ENCODE measurements at regions not wholly inside any gene's neighbourhood (a gene's known extent, or its start where the extent isn't known, plus 50 kb on each side); places are given as distances from the start of the nearest gene placed in this dataset.

DNA sequence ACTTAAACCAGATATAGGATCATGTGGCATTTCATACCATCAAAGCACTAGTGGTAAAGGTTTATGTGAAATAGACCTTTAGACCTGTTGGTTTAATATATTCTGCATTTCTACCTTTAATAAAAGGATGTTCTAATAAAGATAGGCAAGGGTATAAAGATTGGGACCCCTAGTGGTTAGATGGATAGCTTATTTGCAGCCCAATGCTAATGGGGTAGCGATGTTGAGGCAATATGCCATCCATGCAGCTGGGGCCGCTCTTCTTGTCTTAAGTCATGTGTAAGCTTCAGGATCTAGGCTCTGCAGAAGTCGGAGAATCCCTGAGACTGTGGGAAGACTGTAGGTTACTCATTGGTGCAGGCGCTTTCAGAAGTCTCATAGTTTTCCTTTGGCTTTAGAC lies 114.9 kb downstream of the ICOS start:
- intact Hi-C loops (cut with DNase I) = no loop called here
- H3K4me1 ChIP-seq = no peaks in the 10 kb centered on the region
- H3K36me3 ChIP-seq = no peaks in the 10 kb centered on the region
- H3K27me3 ChIP-seq = no peaks in the 10 kb centered on the region
- DNase-seq = no peak
- H3K27ac ChIP-seq = no peak overlapping the region
- H3K4me3 ChIP-seq = no peak overlapping the region
- TF ChIP-seq CTCF (IDR thresholded peaks at IDR 0.05) = no peak
- TF ChIP-seq POLR2AphosphoS5 (IDR thresholded peaks at IDR 0.05) = no peak
- TF ChIP-seq POLR2A (IDR thresholded peaks at IDR 0.05) = no peak
- no peak for TF ChIP-seq EP300 (IDR thresholded peaks at IDR 0.05)
- 92 to 93% methylated on average over 4 of the region's 4 CpGs for whole genome bisulfite sequencing, 2 donors
- no peaks in the 10 kb centered on the region for H3K9me3 ChIP-seq

DNA sequence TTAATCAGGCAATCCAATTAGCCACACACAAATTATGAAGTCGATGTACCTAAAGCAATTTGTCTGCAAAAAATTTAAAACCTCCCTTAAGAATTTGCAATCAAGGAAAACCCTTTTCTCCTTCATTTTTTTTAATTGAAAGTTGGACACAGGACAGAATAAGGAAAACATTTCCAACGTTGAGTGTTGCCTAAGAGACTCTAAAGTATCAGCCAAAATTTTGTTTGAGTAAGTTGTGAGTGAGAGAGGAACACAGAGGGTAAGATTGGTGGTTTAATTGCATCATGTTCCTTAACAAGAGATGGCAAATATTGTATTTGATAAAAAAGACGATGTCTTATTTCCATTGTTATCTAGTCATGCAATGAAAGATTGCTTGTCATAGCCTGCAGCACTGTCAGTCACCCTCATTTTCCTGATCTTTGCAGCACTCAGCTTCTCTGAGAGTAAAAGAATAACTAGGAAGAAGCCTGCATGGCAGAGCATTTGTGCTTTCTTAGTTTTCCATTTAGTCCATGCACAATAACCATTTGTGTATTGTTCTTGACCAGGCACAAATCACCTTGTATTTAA lies 115.5 kb downstream of the ICOS start:
- 48 to 68% methylated on average over 3 of the region's 3 CpGs for WGBS, 2 donors
- Histone ChIP-seq H3K4me3 (no peak overlapping the region), H3K36me3 (no peaks in the 10 kb centered on the region), H3K9me3 (no peaks in the 10 kb centered on the region), H3K4me1 (no peaks in the 10 kb centered on the region), H3K27me3 (no peaks in the 10 kb centered on the region), H3K27ac (no peak overlapping the region)
- intact Hi-C loops (cut with DNase I) = no loop called here
- TF ChIP-seq POLR2A (IDR thresholded peaks at IDR 0.05) (no peak), EP300 (IDR thresholded peaks at IDR 0.05) (no peak), POLR2AphosphoS5 (IDR thresholded peaks at IDR 0.05) (no peak), CTCF (IDR thresholded peaks at IDR 0.05) (no peak)
- DNase-seq = no peak

- intact Hi-C loops (cut with DNase I) = no loop called here
- WGBS, 2 donors = 72 to 78% methylated on average over 5 of the region's 5 CpGs
- no peak overlapping the region for H3K27ac ChIP-seq
- H3K9me3 ChIP-seq = no peaks in the 10 kb centered on the region
- DNase-seq = no peak
- H3K4me1 ChIP-seq = peaks cover 0 to 4% (median 0%) of the 10 kb centered on the region in 4 donors
- H3K27me3 ChIP-seq = no peaks in the 10 kb centered on the region
- no peak overlapping the region for H3K4me3 ChIP-seq
- TF ChIP-seq POLR2A (IDR thresholded peaks at IDR 0.05) = no peak
- no peak for TF ChIP-seq POLR2AphosphoS5 (IDR thresholded peaks at IDR 0.05)
- no peak for TF ChIP-seq EP300 (IDR thresholded peaks at IDR 0.05)
- TF ChIP-seq CTCF (IDR thresholded peaks at IDR 0.05) = no peak
- H3K36me3 ChIP-seq = no peaks in the 10 kb centered on the region
Observed at GRCh38 chr2:204059016-204059415, 122.5 kb downstream of the ICOS start.

- Histone ChIP-seq H3K9me3 (no peaks in the 10 kb centered on the region), H3K4me3 (no peak overlapping the region), H3K27me3 (no peaks in the 10 kb centered on the region), H3K36me3 (no peaks in the 10 kb centered on the region), H3K4me1 (peaks cover 0 to 4% (median 0%) of the 10 kb centered on the region in 4 donors), H3K27ac (no peak overlapping the region)
- TF ChIP-seq POLR2AphosphoS5 (IDR thresholded peaks at IDR 0.05) = no peak
- no peak for TF ChIP-seq POLR2A (IDR thresholded peaks at IDR 0.05)
- no peak for TF ChIP-seq CTCF (IDR thresholded peaks at IDR 0.05)
- no peak for TF ChIP-seq EP300 (IDR thresholded peaks at IDR 0.05)
- WGBS, 2 donors = 57 to 63% methylated on average over 4 of the region's 4 CpGs
- intact Hi-C loops (cut with DNase I) = no loop called here
- DNase-seq = no peak
Observed at GRCh38 chr2:204060841-204061240, 124.3 kb downstream of the ICOS start.

- no peak overlapping the region for H3K27ac ChIP-seq
- 89 to 94% methylated on average over 4 of the region's 4 CpGs for WGBS, 2 donors
- DNase-seq = no peak
- H3K36me3 ChIP-seq = no peaks in the 10 kb centered on the region
- H3K4me1 ChIP-seq = peaks cover 0 to 4% (median 0%) of the 10 kb centered on the region in 4 donors
- intact Hi-C loops (cut with DNase I) = no loop called here
- TF ChIP-seq CTCF (IDR thresholded peaks at IDR 0.05) (no peak), POLR2A (IDR thresholded peaks at IDR 0.05) (no peak), EP300 (IDR thresholded peaks at IDR 0.05) (no peak), POLR2AphosphoS5 (IDR thresholded peaks at IDR 0.05) (no peak)
- no peak overlapping the region for H3K4me3 ChIP-seq
- H3K27me3 ChIP-seq = no peaks in the 10 kb centered on the region
- no peaks in the 10 kb centered on the region for H3K9me3 ChIP-seq
Observed at GRCh38 chr2:204061241-204061640, 124.7 kb downstream of the ICOS start.
